ENCODE measurements at regions not wholly inside any gene's neighbourhood (a gene's known extent, or its start where the extent isn't known, plus 50 kb on each side); places are given as distances from the start of the nearest gene placed in this dataset.

DNA sequence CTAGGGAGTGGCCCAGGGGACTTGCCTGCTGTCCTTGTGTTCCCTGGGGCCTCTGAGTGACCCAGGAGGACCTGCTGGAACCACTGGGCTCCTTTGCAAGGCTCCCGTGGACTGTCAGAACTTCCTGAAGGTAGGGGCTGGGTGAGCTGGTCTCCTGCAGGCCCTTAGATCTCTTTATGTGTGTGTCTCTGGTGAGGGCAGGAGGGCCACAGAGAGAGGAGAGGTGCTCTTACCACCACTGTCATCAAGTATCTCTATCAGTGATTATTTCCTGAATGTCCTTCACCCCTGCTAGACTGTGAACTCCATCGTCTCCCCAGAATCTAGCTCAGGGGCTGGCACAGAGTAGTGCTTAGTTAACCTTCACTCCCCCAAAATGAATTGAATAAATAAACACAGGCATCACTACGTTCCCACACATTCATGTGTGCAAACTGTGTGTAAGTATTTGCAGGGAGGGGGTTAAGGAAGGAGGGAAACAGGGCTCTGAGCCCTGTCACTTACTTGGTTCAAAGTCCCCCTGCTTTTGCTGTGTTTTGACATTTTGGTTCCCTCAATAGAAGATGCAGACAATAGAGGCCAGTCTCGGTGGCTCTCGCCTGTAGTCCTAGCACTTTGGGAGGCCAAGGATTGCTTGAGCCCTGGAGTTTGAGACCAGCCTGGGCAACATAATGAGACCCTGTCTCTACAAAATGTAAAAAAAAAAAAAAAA is 100.8 kb upstream of the HAAO start:
- Histone ChIP-seq H3K4me3 (no peak overlapping the region), H3K36me3 (ENCODE audit: low read depth) (no peaks in the 10 kb centered on the region), H3K9me3 (no peaks in the 10 kb centered on the region), H3K4me1 (ENCODE audit: low read depth) (no peaks in the 10 kb centered on the region)
- ATAC-seq (no peak), DNase-seq (no peak)
- intact Hi-C loops (cut with DNase I, micrococcal nuclease), result no loop called here
- TF ChIP-seq CTCF (IDR thresholded peaks at IDR 0.05), result no peak

GRCh38 chr2:42890791-42891355 is 98.5 kb upstream of the HAAO start:
- no peaks in the 10 kb centered on the region for H3K4me1 ChIP-seq (ENCODE audit: low read depth)
- no peak for ATAC-seq
- H3K36me3 ChIP-seq (ENCODE audit: low read depth), result no peaks in the 10 kb centered on the region
- DNase-seq, result no peak
- no peaks in the 10 kb centered on the region for H3K9me3 ChIP-seq
- H3K4me3 ChIP-seq, result no peak overlapping the region
- intact Hi-C loops (cut with DNase I, micrococcal nuclease), result no loop called here
- no peak for TF ChIP-seq CTCF (IDR thresholded peaks at IDR 0.05)

- Histone ChIP-seq H3K9me3 (no peaks in the 10 kb centered on the region), H3K4me1 (ENCODE audit: low read depth) (no peaks in the 10 kb centered on the region), H3K4me3 (no peak overlapping the region), H3K36me3 (ENCODE audit: low read depth) (no peaks in the 10 kb centered on the region)
- ATAC-seq (no peak), DNase-seq (no peak)
- TF ChIP-seq CTCF (IDR thresholded peaks at IDR 0.05), result no peak
- intact Hi-C loops (cut with DNase I, micrococcal nuclease), result no loop called here
Measured at GRCh38 chr2:42888321-42889245, 96.2 kb upstream of the HAAO start.

GRCh38 chr2:42886921-42887320 is 94.5 kb upstream of the HAAO start:
- ATAC-seq (no peak), DNase-seq (no peak)
- no peaks in the 10 kb centered on the region for H3K9me3 ChIP-seq
- H3K36me3 ChIP-seq (ENCODE audit: low read depth), result no peaks in the 10 kb centered on the region
- no peak for TF ChIP-seq CTCF (IDR thresholded peaks at IDR 0.05)
- intact Hi-C loops (cut with DNase I, micrococcal nuclease), result no loop called here
- no peak overlapping the region for H3K4me3 ChIP-seq
- H3K4me1 ChIP-seq (ENCODE audit: low read depth), result no peaks in the 10 kb centered on the region

DNA sequence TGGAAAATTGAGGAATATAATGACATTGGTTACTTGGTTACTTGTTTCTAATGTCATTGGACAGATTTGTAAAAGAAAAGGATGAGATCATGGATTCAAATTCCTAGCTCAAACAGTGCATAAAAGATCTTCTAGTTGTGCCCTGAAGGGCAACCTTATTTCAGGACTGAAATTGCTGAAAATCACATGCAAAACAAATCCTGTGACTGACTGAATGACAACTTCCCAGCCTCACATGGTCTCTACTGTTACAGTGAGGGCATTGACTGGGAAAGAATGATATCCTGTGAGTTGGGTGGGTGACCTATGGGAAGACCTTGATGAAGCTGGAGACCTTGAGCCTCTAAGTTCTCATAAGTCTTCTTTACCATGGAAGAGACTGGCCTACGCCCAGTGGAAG is 90.4 kb upstream of the HAAO start:
- intact Hi-C loops (cut with DNase I, micrococcal nuclease), result no loop called here
- TF ChIP-seq CTCF (IDR thresholded peaks at IDR 0.05), result no peak
- Histone ChIP-seq H3K36me3 (ENCODE audit: low read depth) (no peaks in the 10 kb centered on the region), H3K9me3 (no peaks in the 10 kb centered on the region), H3K4me1 (ENCODE audit: low read depth) (no peaks in the 10 kb centered on the region), H3K4me3 (no peak overlapping the region)
- no peak for ATAC-seq
- DNase-seq, result no peak
